Endothelial cell (in vitro differentiated cells): ENCODE measurements at regions not wholly inside any gene's neighbourhood (a gene's known extent, or its start where the extent isn't known, plus 50 kb on each side); places are given as distances from the start of the nearest gene placed in this dataset.

Experiments
- DNase-seq: peaks from one replicate; pipeline ENCODE4 v3.0.0; 2021; ENCODE audit warnings: low spot score
- H3K27ac Mint-ChIP-seq: one replicate; pipeline ENCODE4 v1.8.0; 2021; ENCODE audit warnings: mixed read lengths, inconsistent platforms; ENCODE audit not compliant: unreplicated experiment
- H3K27me3 Mint-ChIP-seq: one replicate; pipeline ENCODE4 v1.8.0; 2021; ENCODE audit warnings: mild to moderate bottlenecking, moderate library complexity, mixed read lengths, inconsistent platforms; ENCODE audit not compliant: unreplicated experiment
- H3K36me3 Mint-ChIP-seq: one replicate; pipeline ENCODE4 v1.8.0; 2021; ENCODE audit warnings: mild to moderate bottlenecking, low read depth, mixed read lengths, inconsistent platforms; ENCODE audit not compliant: unreplicated experiment
- H3K4me1 Mint-ChIP-seq: one replicate; pipeline ENCODE4 v1.8.0; 2021; ENCODE audit warnings: mild to moderate bottlenecking, mixed read lengths, inconsistent platforms; ENCODE audit not compliant: unreplicated experiment
- H3K4me3 Mint-ChIP-seq: one replicate; pipeline ENCODE4 v1.8.0; 2021; ENCODE audit warnings: mild to moderate bottlenecking, mixed read lengths, inconsistent platforms; ENCODE audit not compliant: unreplicated experiment
- H3K9me3 Mint-ChIP-seq: one replicate; pipeline ENCODE4 v1.8.0; 2021; ENCODE audit warnings: mixed read lengths, inconsistent platforms; ENCODE audit not compliant: unreplicated experiment
- TF ChIP-seq, protein P1 (sequence below): fragments of 200-600 bp; sonication (generic); IDR thresholded peaks from one replicate; pipeline ENCODE4 v1.5.0; 2021; ENCODE audit warnings: antibody characterized with exemption; ENCODE audit not compliant: unreplicated experiment

DNA sequence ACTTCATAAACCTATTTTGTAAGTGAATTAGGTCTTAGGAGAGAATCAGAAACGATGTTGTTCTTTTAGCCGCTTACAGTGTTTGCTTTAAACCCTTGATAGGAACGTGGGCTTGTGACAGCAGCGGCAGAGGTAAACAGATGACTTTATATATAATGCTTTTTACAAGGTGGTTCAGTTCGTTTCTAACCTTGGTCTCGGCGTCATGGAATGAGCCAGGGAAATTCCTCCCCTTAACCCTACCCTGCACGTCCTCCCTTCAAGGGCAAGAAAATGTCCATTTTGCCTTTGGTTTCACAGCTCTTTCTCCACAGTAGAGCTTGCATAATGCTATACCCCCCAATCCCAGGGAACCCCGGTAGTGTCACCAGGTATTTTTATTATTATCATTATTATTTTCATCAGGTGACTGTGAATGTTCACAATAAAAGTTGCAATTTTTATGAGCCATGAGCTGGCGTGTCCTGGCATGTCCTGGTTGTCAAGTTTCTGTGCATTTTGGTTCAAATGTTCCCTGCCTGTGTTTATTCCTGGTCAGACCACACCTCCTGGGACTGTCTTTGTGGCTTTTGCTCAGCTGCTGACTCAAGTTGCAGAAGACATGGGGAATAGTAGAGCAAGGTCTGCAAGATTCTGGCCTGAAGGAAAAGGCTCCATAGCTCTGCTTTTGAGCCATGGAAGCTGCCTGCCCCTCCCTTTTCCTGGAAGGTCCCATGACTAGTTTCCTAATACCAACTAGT is 112.8 kb upstream of the BMP2 start:
- no peak for DNase-seq
- no peak overlapping the region for H3K4me3 Mint-ChIP-seq
- no peaks in the 10 kb centered on the region for H3K36me3 Mint-ChIP-seq
- no peaks in the 10 kb centered on the region for H3K27me3 Mint-ChIP-seq
- no peaks in the 10 kb centered on the region for H3K9me3 Mint-ChIP-seq
- H3K4me1 Mint-ChIP-seq = no peaks in the 10 kb centered on the region
- no peak overlapping the region for H3K27ac Mint-ChIP-seq
- TF ChIP-seq, protein P1, sequence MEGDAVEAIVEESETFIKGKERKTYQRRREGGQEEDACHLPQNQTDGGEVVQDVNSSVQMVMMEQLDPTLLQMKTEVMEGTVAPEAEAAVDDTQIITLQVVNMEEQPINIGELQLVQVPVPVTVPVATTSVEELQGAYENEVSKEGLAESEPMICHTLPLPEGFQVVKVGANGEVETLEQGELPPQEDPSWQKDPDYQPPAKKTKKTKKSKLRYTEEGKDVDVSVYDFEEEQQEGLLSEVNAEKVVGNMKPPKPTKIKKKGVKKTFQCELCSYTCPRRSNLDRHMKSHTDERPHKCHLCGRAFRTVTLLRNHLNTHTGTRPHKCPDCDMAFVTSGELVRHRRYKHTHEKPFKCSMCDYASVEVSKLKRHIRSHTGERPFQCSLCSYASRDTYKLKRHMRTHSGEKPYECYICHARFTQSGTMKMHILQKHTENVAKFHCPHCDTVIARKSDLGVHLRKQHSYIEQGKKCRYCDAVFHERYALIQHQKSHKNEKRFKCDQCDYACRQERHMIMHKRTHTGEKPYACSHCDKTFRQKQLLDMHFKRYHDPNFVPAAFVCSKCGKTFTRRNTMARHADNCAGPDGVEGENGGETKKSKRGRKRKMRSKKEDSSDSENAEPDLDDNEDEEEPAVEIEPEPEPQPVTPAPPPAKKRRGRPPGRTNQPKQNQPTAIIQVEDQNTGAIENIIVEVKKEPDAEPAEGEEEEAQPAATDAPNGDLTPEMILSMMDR = no peak

DNA sequence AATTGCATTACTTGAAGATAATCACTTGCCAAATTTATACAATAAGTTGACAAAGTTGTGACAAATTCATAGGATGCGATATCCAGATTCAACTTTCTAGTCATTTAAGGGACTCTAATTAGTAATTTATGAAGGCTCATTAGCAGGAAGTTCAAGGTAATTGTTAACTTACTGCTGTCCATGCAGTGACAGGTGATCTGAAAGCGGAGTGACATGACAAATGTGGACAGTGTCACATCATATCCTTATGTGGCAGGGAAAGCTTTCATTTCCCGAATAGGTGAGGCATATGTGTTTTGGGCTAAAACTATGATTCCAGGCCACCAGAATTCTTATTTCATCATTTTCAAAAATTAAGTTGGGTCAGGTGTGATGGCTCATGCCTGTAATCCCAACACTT is 115.9 kb upstream of the BMP2 start:
- no peak overlapping the region for H3K27ac Mint-ChIP-seq
- no peaks in the 10 kb centered on the region for H3K4me1 Mint-ChIP-seq
- no peak for DNase-seq
- no peak overlapping the region for H3K4me3 Mint-ChIP-seq
- H3K36me3 Mint-ChIP-seq = no peaks in the 10 kb centered on the region
- TF ChIP-seq, protein P1 = no peak
- H3K27me3 Mint-ChIP-seq = peaks cover 1% of the 10 kb centered on the region
- H3K9me3 Mint-ChIP-seq = no peaks in the 10 kb centered on the region

DNA sequence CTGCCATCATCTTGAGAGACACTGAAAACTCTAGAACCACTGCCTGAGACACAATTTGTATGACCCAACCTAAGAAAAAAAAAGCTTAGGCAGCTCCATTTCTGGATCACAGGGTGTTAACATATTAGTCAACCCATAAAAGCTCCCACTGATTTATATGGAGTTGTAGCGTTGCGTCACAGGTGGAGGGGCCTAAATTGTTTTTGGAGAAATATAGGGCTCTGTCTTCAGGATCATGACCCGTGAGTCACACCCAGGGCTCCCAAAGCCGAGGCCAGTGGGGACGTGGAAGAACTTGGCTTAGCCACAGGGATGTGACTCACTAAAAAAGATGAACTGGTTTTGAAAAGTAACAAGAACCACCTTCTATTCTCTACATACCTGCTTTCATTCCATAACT is 116.5 kb upstream of the BMP2 start:
- Mint-ChIP-seq H3K4me3 (no peak overlapping the region), H3K27me3 (peaks cover 1% of the 10 kb centered on the region), H3K36me3 (no peaks in the 10 kb centered on the region), H3K27ac (no peak overlapping the region), H3K4me1 (no peaks in the 10 kb centered on the region), H3K9me3 (no peaks in the 10 kb centered on the region)
- no peak for DNase-seq
- TF ChIP-seq, protein P1 = no peak

DNA sequence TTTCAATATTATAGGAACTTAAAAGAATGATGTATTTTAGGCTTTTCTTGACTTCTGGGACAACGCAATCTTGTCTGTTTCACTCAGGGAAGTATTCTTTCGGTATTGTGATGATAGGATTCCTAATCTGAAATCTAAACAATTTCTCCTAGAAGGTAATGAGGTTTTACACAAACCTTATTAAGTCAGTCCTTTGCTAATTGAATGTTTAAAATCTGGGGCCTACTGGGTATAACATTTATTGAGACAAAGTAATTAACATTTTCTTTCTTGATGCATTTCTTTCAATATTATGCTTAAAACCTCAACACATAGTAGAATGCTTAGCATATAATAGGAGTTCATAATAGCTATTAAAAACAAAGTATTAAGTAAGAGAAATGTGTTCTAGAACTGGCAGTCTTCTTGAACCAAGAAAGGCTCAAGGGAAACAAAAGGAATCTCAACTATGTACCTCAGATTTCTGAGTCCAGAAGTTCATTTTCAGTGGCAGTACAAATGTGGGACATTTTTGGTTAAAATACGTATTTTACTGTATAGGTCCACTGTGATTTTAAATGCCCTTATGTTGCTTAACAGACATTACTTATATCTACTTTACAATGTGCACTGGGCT is 121.4 kb upstream of the BMP2 start:
- no peak overlapping the region for H3K27ac Mint-ChIP-seq
- DNase-seq = no peak

More for the DNA sequence above, 121.4 kb upstream of the BMP2 start:
- H3K36me3 Mint-ChIP-seq = no peaks in the 10 kb centered on the region
- no peaks in the 10 kb centered on the region for H3K9me3 Mint-ChIP-seq
- H3K27me3 Mint-ChIP-seq = peaks cover 1% of the 10 kb centered on the region
- TF ChIP-seq, protein P1 = no peak
- H3K4me1 Mint-ChIP-seq = no peaks in the 10 kb centered on the region
- no peak overlapping the region for H3K4me3 Mint-ChIP-seq
